ENCODE measurements at regions not wholly inside any gene's neighbourhood (a gene's known extent, or its start where the extent isn't known, plus 50 kb on each side); places are given as distances from the start of the nearest gene placed in this dataset.

DNA sequence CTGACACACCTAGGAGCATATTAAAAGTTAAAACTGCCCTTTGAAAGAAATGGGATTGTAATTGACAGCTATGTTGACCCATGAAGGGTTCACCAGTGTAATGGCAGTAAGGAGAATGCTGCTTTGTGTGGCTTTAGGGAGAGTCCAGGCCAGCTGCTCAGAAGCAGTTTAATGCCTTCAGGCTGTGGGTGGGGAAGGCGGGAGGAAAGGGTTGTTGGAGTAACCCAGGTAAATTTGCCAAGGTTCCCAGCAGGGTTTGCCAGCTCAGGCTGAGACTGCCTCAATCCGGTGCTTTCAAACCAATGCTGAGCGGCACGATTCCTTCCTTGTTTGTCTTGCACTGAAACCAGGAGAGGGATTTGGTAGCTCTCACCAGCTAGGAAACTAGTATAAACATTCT, 637.2 kb downstream of the INHBA start:
- no peaks in the 10 kb centered on the region for H3K4me1 Mint-ChIP-seq
- ChIA-PET POLR2A (no interaction called here), CTCF (no interaction called here)
- no peaks in the 10 kb centered on the region for H3K27me3 Mint-ChIP-seq
- H3K9me3 Mint-ChIP-seq: no peaks in the 10 kb centered on the region
- intact Hi-C loops (cut with micrococcal nuclease): no loop called here
- no peaks in the 10 kb centered on the region for H3K36me3 Mint-ChIP-seq (ENCODE audit: low read depth)
- DNase-seq (no peak), ATAC-seq (ENCODE audit: low read depth) (no peak)
- TF ChIP-seq, protein P1, sequence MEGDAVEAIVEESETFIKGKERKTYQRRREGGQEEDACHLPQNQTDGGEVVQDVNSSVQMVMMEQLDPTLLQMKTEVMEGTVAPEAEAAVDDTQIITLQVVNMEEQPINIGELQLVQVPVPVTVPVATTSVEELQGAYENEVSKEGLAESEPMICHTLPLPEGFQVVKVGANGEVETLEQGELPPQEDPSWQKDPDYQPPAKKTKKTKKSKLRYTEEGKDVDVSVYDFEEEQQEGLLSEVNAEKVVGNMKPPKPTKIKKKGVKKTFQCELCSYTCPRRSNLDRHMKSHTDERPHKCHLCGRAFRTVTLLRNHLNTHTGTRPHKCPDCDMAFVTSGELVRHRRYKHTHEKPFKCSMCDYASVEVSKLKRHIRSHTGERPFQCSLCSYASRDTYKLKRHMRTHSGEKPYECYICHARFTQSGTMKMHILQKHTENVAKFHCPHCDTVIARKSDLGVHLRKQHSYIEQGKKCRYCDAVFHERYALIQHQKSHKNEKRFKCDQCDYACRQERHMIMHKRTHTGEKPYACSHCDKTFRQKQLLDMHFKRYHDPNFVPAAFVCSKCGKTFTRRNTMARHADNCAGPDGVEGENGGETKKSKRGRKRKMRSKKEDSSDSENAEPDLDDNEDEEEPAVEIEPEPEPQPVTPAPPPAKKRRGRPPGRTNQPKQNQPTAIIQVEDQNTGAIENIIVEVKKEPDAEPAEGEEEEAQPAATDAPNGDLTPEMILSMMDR (IDR thresholded peaks at IDR 0.05): no peak
- no peak overlapping the region for H3K4me3 Mint-ChIP-seq
- no peak overlapping the region for H3K27ac Mint-ChIP-seq

DNA sequence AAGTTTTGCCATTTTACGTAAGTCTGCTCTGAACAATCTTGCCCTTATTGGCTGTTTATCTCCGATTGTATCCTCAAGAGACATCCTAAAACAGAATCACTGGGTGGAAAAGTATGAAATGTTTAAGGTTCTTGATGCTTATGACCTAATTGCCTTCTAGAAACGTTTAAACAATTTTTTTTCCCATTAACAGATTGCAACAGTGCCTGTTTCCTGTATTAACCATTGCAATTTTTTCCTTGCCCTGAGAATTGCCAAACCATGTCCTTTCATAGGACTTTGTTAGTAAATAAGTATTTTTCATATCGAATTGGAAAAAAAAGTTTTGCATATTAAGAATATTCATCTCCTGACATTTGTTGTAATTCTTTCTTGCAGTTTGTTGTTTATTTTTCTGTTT, 639.8 kb downstream of the INHBA start:
- no peaks in the 10 kb centered on the region for H3K4me1 Mint-ChIP-seq
- intact Hi-C loops (cut with micrococcal nuclease): no loop called here
- DNase-seq (no peak), ATAC-seq (ENCODE audit: low read depth) (no peak)
- CTCF ChIA-PET: no interaction called here
- POLR2A ChIA-PET: no interaction called here
- TF ChIP-seq, protein P1 (IDR thresholded peaks at IDR 0.05): no peak
- H3K9me3 Mint-ChIP-seq: no peaks in the 10 kb centered on the region
- no peaks in the 10 kb centered on the region for H3K36me3 Mint-ChIP-seq (ENCODE audit: low read depth)
- H3K4me3 Mint-ChIP-seq: no peak overlapping the region
- no peaks in the 10 kb centered on the region for H3K27me3 Mint-ChIP-seq
- no peak overlapping the region for H3K27ac Mint-ChIP-seq

DNA sequence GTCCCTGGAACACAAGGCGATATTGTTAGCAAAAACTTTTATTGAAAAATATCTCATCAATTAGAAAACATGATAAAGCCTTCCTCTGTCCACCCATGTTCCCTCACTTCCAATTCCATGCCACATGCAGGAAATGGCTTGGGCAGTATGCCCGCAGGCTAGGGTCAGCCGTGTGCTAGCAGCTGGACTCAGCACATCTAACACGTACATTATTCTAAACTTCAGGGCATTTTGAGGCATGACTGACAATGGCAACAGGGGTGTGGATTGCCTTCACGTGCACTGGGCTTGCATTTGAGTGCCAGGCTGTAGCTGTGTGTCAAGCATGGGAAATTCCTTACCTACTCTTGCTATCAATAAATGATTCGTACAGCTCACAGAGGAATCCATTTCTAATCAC, 642.1 kb downstream of the INHBA start:
- Mint-ChIP-seq H3K27me3 (no peaks in the 10 kb centered on the region), H3K36me3 (ENCODE audit: low read depth) (no peaks in the 10 kb centered on the region), H3K27ac (no peak overlapping the region), H3K4me1 (no peaks in the 10 kb centered on the region), H3K9me3 (peaks cover 4% of the 10 kb centered on the region), H3K4me3 (no peak overlapping the region)
- DNase-seq (no peak), ATAC-seq (ENCODE audit: low read depth) (no peak)
- intact Hi-C loops (cut with micrococcal nuclease): no loop called here
- POLR2A ChIA-PET: no interaction called here
- TF ChIP-seq, protein P1 (IDR thresholded peaks at IDR 0.05): no peak
- CTCF ChIA-PET: no interaction called here

DNA sequence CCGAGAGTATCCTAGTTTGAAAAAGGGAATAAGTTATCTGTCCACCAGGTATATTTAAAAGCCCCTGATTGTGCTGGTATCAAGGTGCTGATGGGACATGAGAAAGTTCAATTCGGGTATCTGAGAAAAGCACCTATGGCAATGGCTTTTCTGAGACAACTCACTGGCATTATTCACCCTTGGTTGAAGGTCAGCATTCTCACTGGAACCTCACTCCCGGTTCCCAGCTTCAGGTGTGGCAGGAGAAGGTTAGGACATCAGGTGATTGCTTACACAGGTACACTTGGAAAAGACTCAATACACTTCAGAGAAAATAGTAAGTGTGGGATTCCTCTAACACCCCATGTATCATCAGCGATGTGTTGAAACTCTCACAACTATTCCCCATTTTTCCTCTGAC, 643.1 kb downstream of the INHBA start:
- no peak for ATAC-seq (ENCODE audit: low read depth)
- intact Hi-C loops (cut with micrococcal nuclease): no loop called here
- CTCF ChIA-PET: no interaction called here
- no peaks in the 10 kb centered on the region for H3K36me3 Mint-ChIP-seq (ENCODE audit: low read depth)
- no peak overlapping the region for H3K27ac Mint-ChIP-seq
- no peak overlapping the region for H3K4me3 Mint-ChIP-seq
- no peaks in the 10 kb centered on the region for H3K4me1 Mint-ChIP-seq
- TF ChIP-seq, protein P1 (IDR thresholded peaks at IDR 0.05): no peak
- H3K9me3 Mint-ChIP-seq: peaks cover 4% of the 10 kb centered on the region
- H3K27me3 Mint-ChIP-seq: no peaks in the 10 kb centered on the region
- POLR2A ChIA-PET: no interaction called here
- DNase-seq: no peak

DNA sequence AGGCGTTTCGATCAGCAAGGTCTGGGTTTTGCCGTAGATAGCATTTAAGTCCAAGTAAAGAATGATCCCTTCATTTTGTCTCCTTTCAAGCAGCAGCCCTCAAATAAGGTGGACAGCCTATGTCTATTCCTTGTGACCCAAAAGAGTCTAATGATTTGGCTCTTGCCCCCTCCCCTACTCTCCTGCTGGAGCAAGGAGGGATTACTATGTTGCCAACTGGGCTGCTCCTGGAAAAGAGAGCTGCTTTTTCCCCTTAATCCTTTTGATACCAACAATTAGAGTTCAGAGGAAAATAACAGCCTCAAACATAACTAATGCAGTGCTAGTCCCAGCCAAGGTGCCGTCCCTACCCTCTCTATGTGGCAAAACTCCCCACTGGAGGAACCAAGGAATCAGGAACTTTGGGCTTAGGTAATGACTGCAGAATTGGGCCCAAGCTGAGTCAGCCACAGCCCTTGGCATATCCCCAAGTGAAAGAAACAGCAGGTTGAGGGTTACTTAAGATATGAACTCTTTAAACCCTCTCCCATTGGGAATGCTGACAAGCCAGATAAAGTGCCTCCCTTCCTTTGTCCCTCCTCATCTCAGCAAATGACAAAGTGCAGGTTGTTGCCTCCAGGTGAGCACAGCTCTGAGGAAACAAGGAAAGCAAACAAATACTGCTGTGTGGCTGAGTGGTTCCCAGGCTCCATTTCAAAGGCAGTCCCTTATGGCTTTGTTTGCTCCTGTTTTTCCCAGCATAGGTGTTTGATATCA, 643.7 kb downstream of the INHBA start:
- CTCF ChIA-PET: no interaction called here
- no peak overlapping the region for H3K4me3 Mint-ChIP-seq
- TF ChIP-seq, protein P1 (IDR thresholded peaks at IDR 0.05): no peak

More for the DNA sequence above, 643.7 kb downstream of the INHBA start:
- Mint-ChIP-seq H3K36me3 (ENCODE audit: low read depth) (no peaks in the 10 kb centered on the region), H3K4me1 (no peaks in the 10 kb centered on the region), H3K27me3 (no peaks in the 10 kb centered on the region), H3K9me3 (peaks cover 4% of the 10 kb centered on the region), H3K27ac (no peak overlapping the region)
- POLR2A ChIA-PET: no interaction called here
- intact Hi-C loops (cut with micrococcal nuclease): no loop called here
- ATAC-seq (ENCODE audit: low read depth) (no peak), DNase-seq (no peak)
